Osteoblast (primary cell): ENCODE measurements at regions not wholly inside any gene's neighbourhood (a gene's known extent, or its start where the extent isn't known, plus 50 kb on each side); places are given as distances from the start of the nearest gene placed in this dataset.

Source experiments
- DNase-seq: peaks from one replicate; pipeline ENCODE4 v3.0.0; 2011; ENCODE audit warnings: low spot score, mixed read lengths; ENCODE audit not compliant: insufficient read length; ENCODE audit errors: missing footprints
- H2AFZ ChIP-seq: 2 replicates; pipeline ENCODE4 v1.6.0; 2011; ENCODE audit warnings: mild to moderate bottlenecking, low read length
- H3K27ac ChIP-seq: 2 replicates; pipeline ENCODE4 v1.5.1; 2011; ENCODE audit warnings: mild to moderate bottlenecking, low read depth, low read length, moderate library complexity
- H3K27me3 ChIP-seq: 2 replicates; pipeline ENCODE4 v1.6.0; 2012; ENCODE audit warnings: mild to moderate bottlenecking, control low read depth, inconsistent platforms, low read length, moderate library complexity; ENCODE audit not compliant: insufficient read depth
- H3K36me3 ChIP-seq: 2 replicates; pipeline ENCODE4 v1.5.1; 2011; ENCODE audit warnings: mild to moderate bottlenecking, low read length, control low read depth, moderate library complexity; ENCODE audit not compliant: insufficient read depth
- H3K4me1 ChIP-seq: 2 replicates; pipeline ENCODE4 v1.5.1; 2011; ENCODE audit warnings: mild to moderate bottlenecking, low read length, control low read depth, moderate library complexity; ENCODE audit not compliant: insufficient read depth
- H3K4me2 ChIP-seq: 2 replicates; pipeline ENCODE4 v1.6.0; 2011; ENCODE audit warnings: mild to moderate bottlenecking, low read length; ENCODE audit not compliant: insufficient read depth
- H3K4me3 ChIP-seq: fragments of 200-600 bp; sonication (generic); 3 replicates; pipeline ENCODE4 v1.5.1; 2012; ENCODE audit warnings: mild to moderate bottlenecking, low read length, inconsistent platforms; ENCODE audit not compliant: insufficient read depth
- H3K79me2 ChIP-seq: 2 replicates; pipeline ENCODE4 v1.6.0; 2012; ENCODE audit warnings: mild to moderate bottlenecking, low read length, control low read depth, inconsistent platforms; ENCODE audit not compliant: insufficient read depth
- H3K9me3 ChIP-seq: 2 replicates; pipeline ENCODE4 v1.5.1; 2011; ENCODE audit warnings: low read depth, low read length, control low read depth
- H4K20me1 ChIP-seq: 2 replicates; pipeline ENCODE4 v1.6.0; 2012; ENCODE audit warnings: mild to moderate bottlenecking, low read length, control low read depth; ENCODE audit not compliant: insufficient read depth
- CTCF ChIP-seq: IDR thresholded peaks from 2 replicates; pipeline ENCODE4 v1.5.1; 2011; ENCODE audit warnings: mild to moderate bottlenecking, low read depth, low read length, moderate library complexity; ENCODE audit errors: extremely low read depth

GRCh38 chr7:106433377-106433776 is 148.6 kb upstream of the NAMPT start:
- TF ChIP-seq CTCF: no peak
- no peaks in the 10 kb centered on the region for H4K20me1 ChIP-seq
- H3K27ac ChIP-seq: no peak overlapping the region
- no peak overlapping the region for H3K4me3 ChIP-seq
- no peaks in the 10 kb centered on the region for H3K4me1 ChIP-seq
- H3K79me2 ChIP-seq: no peaks in the 10 kb centered on the region
- H3K9me3 ChIP-seq: no peaks in the 10 kb centered on the region
- no peaks in the 10 kb centered on the region for H3K36me3 ChIP-seq
- no peaks in the 10 kb centered on the region for H3K27me3 ChIP-seq
- no peak for DNase-seq
- H3K4me2 ChIP-seq: no peak overlapping the region
- H2AFZ ChIP-seq: no peak overlapping the region

GRCh38 chr7:106430535-106431455 is 146.0 kb upstream of the NAMPT start:
- no peak overlapping the region for H3K4me2 ChIP-seq
- no peaks in the 10 kb centered on the region for H4K20me1 ChIP-seq
- no peak for TF ChIP-seq CTCF
- no peaks in the 10 kb centered on the region for H3K27me3 ChIP-seq
- H3K9me3 ChIP-seq: no peaks in the 10 kb centered on the region
- H3K79me2 ChIP-seq: no peaks in the 10 kb centered on the region
- no peak overlapping the region for H3K27ac ChIP-seq
- H3K4me3 ChIP-seq: no peak overlapping the region
- H3K4me1 ChIP-seq: no peaks in the 10 kb centered on the region
- H3K36me3 ChIP-seq: no peaks in the 10 kb centered on the region
- DNase-seq: no peak
- H2AFZ ChIP-seq: no peak overlapping the region

- no peak overlapping the region for H3K4me2 ChIP-seq
- H3K27me3 ChIP-seq: no peaks in the 10 kb centered on the region
- no peaks in the 10 kb centered on the region for H3K9me3 ChIP-seq
- no peaks in the 10 kb centered on the region for H4K20me1 ChIP-seq
- no peak for TF ChIP-seq CTCF
- peaks cover 6% of the 10 kb centered on the region for H3K4me1 ChIP-seq
- H3K36me3 ChIP-seq: no peaks in the 10 kb centered on the region
- no peak overlapping the region for H3K4me3 ChIP-seq
- no peak overlapping the region for H2AFZ ChIP-seq
- no peaks in the 10 kb centered on the region for H3K79me2 ChIP-seq
- H3K27ac ChIP-seq: no peak overlapping the region
- no peak for DNase-seq
Measured at GRCh38 chr7:106430103-106430502, 145.3 kb upstream of the NAMPT start.

GRCh38 chr7:106426803-106427202 is 142.0 kb upstream of the NAMPT start:
- Histone ChIP-seq H4K20me1 (no peaks in the 10 kb centered on the region), H3K9me3 (no peaks in the 10 kb centered on the region), H3K4me1 (peaks cover 17% of the 10 kb centered on the region), H3K36me3 (no peaks in the 10 kb centered on the region), H3K4me2 (no peak overlapping the region), H3K79me2 (no peaks in the 10 kb centered on the region), H3K27me3 (no peaks in the 10 kb centered on the region), H2AFZ (no peak overlapping the region), H3K4me3 (no peak overlapping the region), H3K27ac (no peak overlapping the region)
- TF ChIP-seq CTCF: no peak
- no peak for DNase-seq
